ENCODE measurements at regions not wholly inside any gene's neighbourhood (a gene's known extent, or its start where the extent isn't known, plus 50 kb on each side); places are given as distances from the start of the nearest gene placed in this dataset.

DNA sequence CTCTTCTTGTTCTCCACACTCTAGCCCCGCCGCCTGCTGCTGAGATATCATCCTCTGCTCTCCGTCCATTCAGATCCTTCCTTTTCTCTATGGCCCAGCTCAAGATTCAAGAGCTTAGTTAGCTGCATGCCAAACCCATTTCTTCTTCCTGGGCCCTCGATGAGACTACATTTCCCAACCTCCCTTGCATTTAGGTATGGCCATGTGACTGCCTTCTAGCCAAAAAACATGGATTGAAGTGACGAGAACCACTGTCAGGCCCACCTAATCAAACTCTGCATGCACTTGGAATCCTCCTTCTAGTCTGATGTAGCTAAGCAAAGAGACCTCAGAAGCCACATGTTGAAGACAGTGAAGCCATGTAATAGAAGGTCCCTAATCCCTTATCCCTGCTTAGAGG lies 308.2 kb downstream of the VPS13C start:
- Histone ChIP-seq H2AFZ (ENCODE audit: low read length) (no peak overlapping the region), H3K9ac (ENCODE audit: low read length) (no peak overlapping the region), H3K4me2 (ENCODE audit: low read depth, low read length, poor library complexity, severe bottlenecking) (no peak overlapping the region), H3K27ac (ENCODE audit: low read length) (no peak overlapping the region), H3K27me3 (ENCODE audit: low read length) (no peaks in the 10 kb centered on the region), H3K9me2 (replicated peaks; ENCODE audit: insufficient read depth, low read length) (no peaks in the 10 kb centered on the region), H4K20me1 (ENCODE audit: insufficient read depth, low read depth, low read length) (no peaks in the 10 kb centered on the region), H3K4me3 (ENCODE audit: low read length) (no peak overlapping the region), H3K4me1 (ENCODE audit: low read length) (no peaks in the 10 kb centered on the region), H3K36me3 (ENCODE audit: insufficient read depth, low read length) (no peaks in the 10 kb centered on the region), H3K79me2 (ENCODE audit: low read length) (no peaks in the 10 kb centered on the region), H3K9me3 (ENCODE audit: low read length) (no peaks in the 10 kb centered on the region)
- DNase-seq: no peak

DNA sequence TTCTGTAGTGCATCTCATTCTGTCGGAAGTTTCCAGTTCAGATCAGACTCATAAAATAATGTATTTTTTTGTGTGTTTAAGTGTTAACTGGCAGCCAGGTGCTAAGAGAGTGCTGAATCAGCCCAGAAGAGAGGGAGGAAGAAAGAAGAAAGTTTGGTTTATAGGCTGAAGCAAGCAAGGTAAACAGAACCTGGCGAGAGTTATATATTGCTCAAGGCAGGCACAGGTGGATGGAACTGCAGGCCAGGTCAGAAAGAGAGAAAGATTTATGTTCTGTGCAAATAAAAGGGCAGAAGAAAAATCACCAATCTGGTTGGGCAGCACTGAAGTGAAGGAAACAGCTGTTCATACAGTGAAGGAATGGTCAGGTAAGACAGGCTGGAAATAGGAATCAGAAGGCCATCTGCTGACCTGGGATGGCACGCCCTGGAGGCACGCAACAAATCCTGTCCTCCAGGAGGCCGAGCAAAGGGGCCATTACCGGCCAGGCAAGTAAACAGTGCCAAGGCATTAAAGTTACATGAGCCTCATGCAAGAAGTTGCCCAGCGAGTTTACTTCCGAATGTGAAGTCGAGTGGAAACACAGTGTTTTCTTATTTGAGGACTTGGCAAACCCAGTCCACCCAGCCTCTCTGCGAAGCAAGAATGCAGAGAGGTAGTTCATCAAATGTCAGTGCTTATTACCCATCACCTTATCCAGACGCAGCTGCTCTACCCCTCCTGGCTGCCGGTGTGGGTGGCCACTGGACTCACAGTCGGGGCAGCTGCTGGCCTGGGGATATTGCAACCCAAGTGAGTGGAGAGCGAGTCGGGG lies 309.8 kb downstream of the VPS13C start:
- no peaks in the 10 kb centered on the region for H3K79me2 ChIP-seq (ENCODE audit: low read length)
- no peaks in the 10 kb centered on the region for H4K20me1 ChIP-seq (ENCODE audit: insufficient read depth, low read depth, low read length)
- no peak overlapping the region for H3K4me3 ChIP-seq (ENCODE audit: low read length)
- H3K4me1 ChIP-seq (ENCODE audit: low read length): no peaks in the 10 kb centered on the region
- H3K9ac ChIP-seq (ENCODE audit: low read length): no peak overlapping the region
- no peak overlapping the region for H3K27ac ChIP-seq (ENCODE audit: low read length)
- H2AFZ ChIP-seq (ENCODE audit: low read length): no peak overlapping the region
- no peaks in the 10 kb centered on the region for H3K27me3 ChIP-seq (ENCODE audit: low read length)
- H3K9me2 ChIP-seq (replicated peaks; ENCODE audit: insufficient read depth, low read length): no peaks in the 10 kb centered on the region
- no peak overlapping the region for H3K4me2 ChIP-seq (ENCODE audit: low read depth, low read length, poor library complexity, severe bottlenecking)
- no peaks in the 10 kb centered on the region for H3K36me3 ChIP-seq (ENCODE audit: insufficient read depth, low read length)
- DNase-seq: no peak
- no peaks in the 10 kb centered on the region for H3K9me3 ChIP-seq (ENCODE audit: low read length)

DNA sequence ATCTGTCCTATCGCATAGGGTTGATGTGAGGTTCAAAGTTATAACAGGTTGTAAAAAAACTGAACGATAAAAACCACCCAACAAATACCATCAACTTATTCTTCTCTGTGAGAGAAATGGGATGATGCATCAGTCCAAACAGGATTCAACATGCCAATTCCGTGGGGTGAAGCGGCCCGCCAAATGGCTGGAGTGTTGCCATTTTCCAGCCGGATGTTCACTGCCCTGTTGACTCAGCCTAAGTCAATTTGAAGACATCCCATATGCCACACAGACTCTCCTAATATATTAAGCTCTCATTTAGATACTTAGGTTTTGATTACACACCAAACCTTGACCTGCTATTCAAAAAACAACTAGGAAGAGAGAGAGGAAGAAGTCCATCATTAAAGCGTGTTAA lies 311.1 kb downstream of the VPS13C start:
- H3K4me3 ChIP-seq (ENCODE audit: low read length): no peak overlapping the region
- H3K79me2 ChIP-seq (ENCODE audit: low read length): no peaks in the 10 kb centered on the region
- H3K27ac ChIP-seq (ENCODE audit: low read length): no peak overlapping the region
- H3K36me3 ChIP-seq (ENCODE audit: insufficient read depth, low read length): no peaks in the 10 kb centered on the region
- no peaks in the 10 kb centered on the region for H3K9me2 ChIP-seq (replicated peaks; ENCODE audit: insufficient read depth, low read length)
- H3K9ac ChIP-seq (ENCODE audit: low read length): no peak overlapping the region
- H3K4me2 ChIP-seq (ENCODE audit: low read depth, low read length, poor library complexity, severe bottlenecking): no peak overlapping the region
- H2AFZ ChIP-seq (ENCODE audit: low read length): no peak overlapping the region
- no peaks in the 10 kb centered on the region for H3K9me3 ChIP-seq (ENCODE audit: low read length)
- no peaks in the 10 kb centered on the region for H3K27me3 ChIP-seq (ENCODE audit: low read length)
- no peaks in the 10 kb centered on the region for H4K20me1 ChIP-seq (ENCODE audit: insufficient read depth, low read depth, low read length)
- H3K4me1 ChIP-seq (ENCODE audit: low read length): no peaks in the 10 kb centered on the region
- DNase-seq: no peak

DNA sequence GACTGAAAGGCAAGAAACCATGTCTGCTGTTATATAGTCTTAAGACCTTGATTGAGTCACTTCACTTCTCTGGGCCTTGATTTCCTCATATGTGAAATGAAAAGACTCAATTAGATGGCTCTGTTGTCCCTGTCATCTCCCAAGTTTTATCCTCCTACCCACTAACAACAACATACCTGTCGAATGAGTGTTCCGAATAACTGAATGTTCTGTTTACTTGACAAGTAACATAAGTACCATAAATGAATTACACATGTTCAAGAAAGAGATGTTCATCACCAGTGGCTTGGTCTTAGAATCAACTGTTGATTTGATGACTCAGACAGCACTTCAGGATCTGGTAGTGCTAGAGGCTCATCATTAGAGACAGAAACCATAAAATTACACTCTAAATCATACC lies 311.7 kb downstream of the VPS13C start:
- Histone ChIP-seq H3K4me1 (ENCODE audit: low read length) (no peaks in the 10 kb centered on the region), H3K36me3 (ENCODE audit: insufficient read depth, low read length) (no peaks in the 10 kb centered on the region), H3K4me3 (ENCODE audit: low read length) (no peak overlapping the region), H3K4me2 (ENCODE audit: low read depth, low read length, poor library complexity, severe bottlenecking) (no peak overlapping the region), H3K9me2 (replicated peaks; ENCODE audit: insufficient read depth, low read length) (no peaks in the 10 kb centered on the region), H3K9me3 (ENCODE audit: low read length) (no peaks in the 10 kb centered on the region), H4K20me1 (ENCODE audit: insufficient read depth, low read depth, low read length) (no peaks in the 10 kb centered on the region), H3K9ac (ENCODE audit: low read length) (no peak overlapping the region), H3K27me3 (ENCODE audit: low read length) (no peaks in the 10 kb centered on the region), H2AFZ (ENCODE audit: low read length) (no peak overlapping the region), H3K27ac (ENCODE audit: low read length) (no peak overlapping the region), H3K79me2 (ENCODE audit: low read length) (no peaks in the 10 kb centered on the region)
- no peak for DNase-seq

DNA sequence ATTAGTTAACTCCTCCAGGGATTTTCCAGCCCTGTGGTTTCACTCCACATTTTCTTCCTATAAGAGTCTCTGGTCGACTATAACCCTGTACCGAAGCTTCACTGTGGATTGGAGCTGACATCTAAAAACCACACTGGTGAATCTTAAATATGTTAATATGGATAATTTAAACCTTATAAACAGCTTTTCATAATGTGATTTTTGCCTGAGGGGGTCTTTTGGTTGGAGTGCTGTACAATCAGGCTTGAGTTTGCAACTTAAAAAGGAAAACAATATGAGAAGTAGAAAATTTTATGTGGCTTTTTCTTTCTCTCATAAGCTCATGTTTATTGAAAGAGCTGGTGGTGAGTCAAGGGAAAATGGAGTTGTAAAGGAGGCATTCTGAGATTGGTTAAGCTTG lies 313.7 kb downstream of the VPS13C start:
- no peak for DNase-seq
- Histone ChIP-seq H4K20me1 (ENCODE audit: insufficient read depth, low read depth, low read length) (no peaks in the 10 kb centered on the region), H3K27me3 (ENCODE audit: low read length) (no peaks in the 10 kb centered on the region), H3K4me3 (ENCODE audit: low read length) (no peak overlapping the region), H3K9me2 (replicated peaks; ENCODE audit: insufficient read depth, low read length) (no peaks in the 10 kb centered on the region), H3K4me1 (ENCODE audit: low read length) (no peaks in the 10 kb centered on the region), H3K79me2 (ENCODE audit: low read length) (no peaks in the 10 kb centered on the region), H3K27ac (ENCODE audit: low read length) (no peak overlapping the region), H3K9ac (ENCODE audit: low read length) (no peak overlapping the region), H3K4me2 (ENCODE audit: low read depth, low read length, poor library complexity, severe bottlenecking) (no peak overlapping the region), H3K36me3 (ENCODE audit: insufficient read depth, low read length) (no peaks in the 10 kb centered on the region), H3K9me3 (ENCODE audit: low read length) (no peaks in the 10 kb centered on the region), H2AFZ (ENCODE audit: low read length) (no peak overlapping the region)

DNA sequence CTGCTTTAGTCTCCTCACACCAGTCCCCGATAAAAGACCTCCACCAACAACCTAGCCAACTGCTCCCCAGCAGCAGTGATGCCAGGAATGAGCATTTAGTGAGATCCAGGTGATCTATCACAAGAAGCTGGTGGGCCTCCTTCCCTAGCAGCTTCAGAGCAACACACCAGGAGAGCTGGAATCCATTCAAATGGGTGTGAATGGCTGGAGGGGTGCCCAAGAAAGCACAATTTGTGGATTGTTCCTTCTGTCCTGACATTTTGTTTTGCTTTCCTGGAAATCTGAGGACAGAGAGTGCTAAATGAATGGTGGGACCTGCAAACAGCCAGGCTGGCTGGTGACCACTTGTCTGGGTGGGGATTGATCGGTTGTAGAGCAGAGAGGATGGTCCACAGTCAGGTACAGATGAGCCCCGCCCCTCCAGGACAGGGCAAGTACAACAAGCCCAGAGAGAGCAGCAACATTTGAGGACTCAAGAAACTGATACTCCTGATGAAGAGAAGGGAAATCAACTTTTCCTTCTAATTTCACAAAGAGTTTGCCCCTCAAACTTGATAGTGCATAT lies 316.8 kb downstream of the VPS13C start:
- Histone ChIP-seq H3K4me3 (ENCODE audit: low read length) (no peak overlapping the region), H3K9me3 (ENCODE audit: low read length) (no peaks in the 10 kb centered on the region), H2AFZ (ENCODE audit: low read length) (no peak overlapping the region), H3K27me3 (ENCODE audit: low read length) (no peaks in the 10 kb centered on the region), H3K4me1 (ENCODE audit: low read length) (no peaks in the 10 kb centered on the region), H3K27ac (ENCODE audit: low read length) (no peak overlapping the region), H3K4me2 (ENCODE audit: low read depth, low read length, poor library complexity, severe bottlenecking) (no peak overlapping the region), H3K36me3 (ENCODE audit: insufficient read depth, low read length) (no peaks in the 10 kb centered on the region), H4K20me1 (ENCODE audit: insufficient read depth, low read depth, low read length) (no peaks in the 10 kb centered on the region), H3K79me2 (ENCODE audit: low read length) (no peaks in the 10 kb centered on the region), H3K9me2 (replicated peaks; ENCODE audit: insufficient read depth, low read length) (no peaks in the 10 kb centered on the region), H3K9ac (ENCODE audit: low read length) (no peak overlapping the region)
- DNase-seq: no peak

DNA sequence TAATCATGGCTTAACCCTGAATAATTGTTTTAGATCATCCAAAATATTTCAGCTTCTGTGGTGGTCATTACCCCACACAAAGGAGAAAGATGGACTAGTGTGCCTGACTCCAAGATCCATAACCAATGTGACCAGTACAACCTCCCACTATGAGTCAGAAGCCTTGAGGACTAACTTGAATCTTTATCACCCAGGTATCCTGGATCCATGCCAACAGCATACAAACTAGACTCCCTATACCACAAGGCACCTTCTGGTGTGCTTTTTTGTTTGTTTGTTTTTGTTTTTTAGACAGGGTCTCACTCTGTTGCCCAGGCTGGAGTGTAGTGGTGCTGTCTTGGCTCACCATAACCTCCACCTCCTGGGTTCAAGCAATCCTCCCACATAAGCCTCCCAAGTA lies 317.7 kb downstream of the VPS13C start:
- DNase-seq: no peak
- no peaks in the 10 kb centered on the region for H3K27me3 ChIP-seq (ENCODE audit: low read length)
- H3K9me2 ChIP-seq (replicated peaks; ENCODE audit: insufficient read depth, low read length): no peaks in the 10 kb centered on the region
- no peaks in the 10 kb centered on the region for H3K36me3 ChIP-seq (ENCODE audit: insufficient read depth, low read length)
- H3K27ac ChIP-seq (ENCODE audit: low read length): no peak overlapping the region
- no peak overlapping the region for H2AFZ ChIP-seq (ENCODE audit: low read length)
- H3K79me2 ChIP-seq (ENCODE audit: low read length): no peaks in the 10 kb centered on the region
- H3K4me1 ChIP-seq (ENCODE audit: low read length): no peaks in the 10 kb centered on the region
- H3K9me3 ChIP-seq (ENCODE audit: low read length): no peaks in the 10 kb centered on the region
- H4K20me1 ChIP-seq (ENCODE audit: insufficient read depth, low read depth, low read length): no peaks in the 10 kb centered on the region
- H3K9ac ChIP-seq (ENCODE audit: low read length): no peak overlapping the region
- no peak overlapping the region for H3K4me2 ChIP-seq (ENCODE audit: low read depth, low read length, poor library complexity, severe bottlenecking)
- H3K4me3 ChIP-seq (ENCODE audit: low read length): no peak overlapping the region

DNA sequence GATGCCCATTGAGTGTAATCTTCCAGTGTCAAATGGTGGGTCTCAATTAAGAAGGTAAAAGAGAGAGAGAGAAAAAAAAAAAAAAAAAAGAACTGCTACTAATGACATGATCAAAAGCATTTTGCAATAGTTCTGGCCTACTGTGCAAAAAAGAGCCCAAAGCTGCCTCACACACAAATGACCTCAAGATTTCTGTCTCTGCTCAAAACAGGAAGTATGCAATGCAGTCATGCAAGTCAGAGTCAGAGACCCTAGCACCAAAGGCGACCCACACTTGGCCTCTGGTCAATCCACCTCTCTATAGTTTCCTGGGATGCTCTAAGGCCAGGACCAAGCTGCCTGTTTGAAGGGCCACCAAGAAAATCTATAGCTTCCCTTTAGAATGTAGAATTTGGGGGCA lies 323.5 kb downstream of the VPS13C start:
- no peak overlapping the region for H3K27ac ChIP-seq (ENCODE audit: low read length)
- no peak overlapping the region for H3K4me2 ChIP-seq (ENCODE audit: low read depth, low read length, poor library complexity, severe bottlenecking)
- H2AFZ ChIP-seq (ENCODE audit: low read length): no peak overlapping the region
- no peaks in the 10 kb centered on the region for H4K20me1 ChIP-seq (ENCODE audit: insufficient read depth, low read depth, low read length)
- no peaks in the 10 kb centered on the region for H3K79me2 ChIP-seq (ENCODE audit: low read length)
- H3K9ac ChIP-seq (ENCODE audit: low read length): no peak overlapping the region
- no peak for DNase-seq
- no peak overlapping the region for H3K4me3 ChIP-seq (ENCODE audit: low read length)
- no peaks in the 10 kb centered on the region for H3K27me3 ChIP-seq (ENCODE audit: low read length)
- no peaks in the 10 kb centered on the region for H3K9me2 ChIP-seq (replicated peaks; ENCODE audit: insufficient read depth, low read length)
- H3K9me3 ChIP-seq (ENCODE audit: low read length): no peaks in the 10 kb centered on the region
- H3K4me1 ChIP-seq (ENCODE audit: low read length): no peaks in the 10 kb centered on the region
- H3K36me3 ChIP-seq (ENCODE audit: insufficient read depth, low read length): no peaks in the 10 kb centered on the region

All from Karpas-422 (cell line).